ENCODE measurements at regions not wholly inside any gene's neighbourhood (a gene's known extent, or its start where the extent isn't known, plus 50 kb on each side); places are given as distances from the start of the nearest gene placed in this dataset.

DNA sequence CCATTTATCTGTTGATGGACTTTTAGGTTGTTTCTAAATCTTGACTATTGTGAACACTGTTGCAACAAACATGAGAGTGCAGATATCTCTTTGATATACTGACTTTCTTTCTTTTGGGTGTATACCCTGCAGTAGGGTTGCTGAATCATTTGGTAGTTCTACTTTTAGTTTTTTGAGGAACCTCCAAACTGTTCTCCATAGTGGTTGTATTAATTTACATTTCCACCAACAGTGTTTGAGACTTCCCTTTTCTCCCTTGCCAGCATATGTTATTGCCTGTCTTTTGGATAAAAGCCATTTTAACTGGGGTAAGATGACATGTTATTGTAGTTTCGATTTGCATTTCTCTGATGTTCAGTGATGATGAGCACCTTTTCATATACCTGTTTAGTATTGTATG lies 330.0 kb downstream of the DDX10 start:
- DNase-seq = no peak

DNA sequence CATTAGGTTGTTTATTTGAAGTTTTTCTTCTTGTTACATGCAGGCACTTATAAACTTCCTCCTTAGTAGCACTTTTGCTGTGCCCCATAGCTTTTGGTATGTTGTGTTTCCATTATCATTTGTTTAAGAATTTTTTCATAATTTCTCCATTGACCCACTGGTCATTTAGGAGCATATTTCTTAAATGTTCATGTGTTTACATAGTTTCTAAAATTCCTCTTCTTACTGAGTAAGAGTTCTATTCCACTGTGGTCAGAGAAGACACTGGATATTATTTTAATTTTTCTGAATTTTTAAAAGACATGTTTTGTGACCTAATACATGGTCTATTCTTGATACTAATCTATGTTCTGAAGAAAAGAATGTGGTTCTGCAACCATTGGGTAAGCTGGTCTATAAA lies 333.0 kb downstream of the DDX10 start:
- DNase-seq = no peak

DNA sequence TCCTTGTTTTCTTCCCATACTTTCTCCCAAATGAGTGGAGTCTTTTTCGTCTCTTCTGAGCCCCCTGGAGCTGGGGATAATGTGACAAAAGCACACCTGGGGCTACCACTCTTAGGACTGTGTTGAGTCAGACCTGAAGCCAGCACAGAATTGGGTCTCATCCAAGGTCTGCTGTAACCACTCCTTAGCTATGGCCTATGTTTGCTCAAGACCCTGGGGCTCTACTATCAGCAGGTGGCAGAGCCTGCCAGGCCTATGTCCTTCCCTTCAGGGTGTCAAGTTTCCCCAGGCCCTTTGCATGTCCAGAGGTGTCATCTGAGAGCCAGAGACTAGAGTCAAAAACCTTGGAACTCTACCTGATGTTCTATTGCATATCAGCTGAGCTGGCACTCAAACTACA lies 335.7 kb downstream of the DDX10 start:
- no peak for DNase-seq

DNA sequence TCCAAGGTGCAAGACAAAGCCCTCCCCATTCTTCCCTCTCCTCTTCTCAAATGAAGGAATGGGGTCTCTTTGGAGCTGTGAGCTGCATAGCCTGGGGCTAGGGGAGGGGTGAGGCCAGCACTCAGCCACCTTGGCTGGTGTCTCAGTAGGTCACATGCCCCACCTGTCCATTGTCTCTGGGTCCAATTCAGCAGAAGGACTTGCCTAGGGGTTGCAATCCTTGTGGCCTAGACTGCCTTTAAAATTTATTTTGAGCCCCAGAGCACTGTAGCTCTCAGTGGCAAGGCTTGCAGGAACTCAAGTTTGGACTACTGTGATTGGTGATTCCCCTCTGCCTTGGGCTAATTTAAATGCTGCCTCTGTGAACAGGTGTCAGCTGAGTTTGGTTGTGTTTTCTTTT lies 336.7 kb downstream of the DDX10 start:
- no peak for DNase-seq

DNA sequence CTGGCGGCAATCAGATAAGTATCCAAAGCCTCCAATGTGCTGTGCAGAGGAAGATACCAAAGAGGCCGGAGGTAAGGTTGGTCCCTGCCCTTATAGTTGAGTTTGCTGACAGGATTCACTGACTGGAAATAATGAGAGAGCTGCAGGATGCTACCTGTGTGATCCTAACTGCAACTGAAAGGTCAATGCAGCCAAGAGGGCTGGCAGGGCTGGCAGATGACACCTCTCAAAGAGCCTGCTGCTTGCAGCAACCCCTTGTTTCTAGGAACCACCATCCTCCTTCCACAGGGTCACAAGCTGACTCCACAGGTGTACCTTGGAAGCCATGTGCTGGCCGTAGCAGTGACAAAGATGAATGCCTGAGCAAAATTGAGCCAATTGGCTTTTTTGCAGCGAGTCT lies 348.1 kb downstream of the DDX10 start:
- no peak for DNase-seq

DNA sequence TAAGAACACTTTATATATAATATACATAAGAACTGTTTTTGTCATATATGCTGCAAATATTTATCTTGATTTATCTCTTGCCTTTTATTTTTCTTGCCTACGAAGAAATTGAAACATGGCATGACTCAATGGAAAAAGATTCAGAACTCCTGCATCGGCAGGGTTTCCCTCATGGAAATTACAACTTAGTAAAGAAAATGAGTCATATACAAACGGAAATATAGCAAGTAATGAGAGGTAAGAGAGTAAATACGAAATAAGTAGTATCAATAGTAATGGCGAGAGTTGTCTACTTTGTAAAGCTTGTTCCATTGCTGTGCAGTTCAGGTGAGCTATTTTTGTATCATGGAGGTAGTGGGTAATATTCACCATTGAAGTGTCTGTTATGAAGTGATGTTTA lies 350.4 kb downstream of the DDX10 start:
- DNase-seq = no peak

DNA sequence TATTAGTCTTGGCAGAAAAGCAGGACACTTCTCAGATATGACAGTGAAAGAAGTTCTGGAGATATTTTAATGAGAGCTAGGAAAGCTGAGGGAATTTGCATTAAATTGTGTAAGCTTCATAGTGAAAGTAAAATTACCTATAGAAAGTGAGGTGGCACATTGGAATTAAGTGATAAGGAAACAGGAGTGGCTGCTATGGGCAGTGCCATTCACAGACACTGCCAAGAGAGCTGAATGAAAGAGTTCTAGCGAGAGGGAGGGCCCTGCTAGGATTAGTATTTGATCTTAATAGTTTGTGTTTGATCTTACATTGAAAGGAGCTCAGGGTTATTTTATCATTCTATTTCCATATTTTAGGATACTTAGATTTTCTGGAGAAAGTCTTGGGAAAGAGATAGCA lies 351.9 kb downstream of the DDX10 start:
- DNase-seq = no peak

DNA sequence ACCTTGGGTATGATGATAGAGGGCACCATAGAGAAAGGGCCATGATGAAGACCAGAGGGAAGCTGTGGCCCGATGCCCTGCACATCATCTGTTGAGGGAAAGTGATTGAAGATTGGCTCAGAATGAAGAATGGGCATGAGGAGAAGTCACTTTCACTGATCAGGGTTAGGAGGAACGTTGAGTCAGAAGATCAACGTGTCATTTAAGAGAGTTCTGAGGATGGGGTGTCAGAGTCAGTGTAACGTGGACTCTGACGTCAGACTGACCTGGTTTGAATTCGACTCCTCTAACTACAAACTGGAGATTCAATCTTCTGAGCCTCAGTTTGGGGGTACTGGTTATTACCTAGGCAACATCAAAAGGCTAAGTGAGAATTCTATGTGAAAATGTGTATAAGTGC lies 352.6 kb downstream of the DDX10 start:
- no peak for DNase-seq

DNA sequence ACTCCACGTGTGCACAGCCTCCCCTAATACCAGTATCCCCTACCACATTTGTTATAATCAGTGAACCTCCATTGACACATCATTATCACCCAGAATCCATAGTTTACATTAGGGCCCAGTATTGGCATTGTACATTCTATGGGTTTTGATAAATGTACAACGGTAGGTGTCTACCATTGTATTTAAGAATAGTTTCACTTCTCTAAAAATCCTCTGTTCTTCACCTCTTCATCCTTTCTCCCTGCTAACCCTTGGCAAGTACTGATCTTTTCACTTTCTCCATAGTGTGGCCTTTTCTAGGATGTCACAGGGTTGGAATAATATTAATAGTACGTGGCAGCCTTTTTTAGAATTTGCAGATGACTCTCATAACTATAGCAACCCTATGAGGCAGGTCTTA lies 353.8 kb downstream of the DDX10 start:
- DNase-seq = no peak

DNA sequence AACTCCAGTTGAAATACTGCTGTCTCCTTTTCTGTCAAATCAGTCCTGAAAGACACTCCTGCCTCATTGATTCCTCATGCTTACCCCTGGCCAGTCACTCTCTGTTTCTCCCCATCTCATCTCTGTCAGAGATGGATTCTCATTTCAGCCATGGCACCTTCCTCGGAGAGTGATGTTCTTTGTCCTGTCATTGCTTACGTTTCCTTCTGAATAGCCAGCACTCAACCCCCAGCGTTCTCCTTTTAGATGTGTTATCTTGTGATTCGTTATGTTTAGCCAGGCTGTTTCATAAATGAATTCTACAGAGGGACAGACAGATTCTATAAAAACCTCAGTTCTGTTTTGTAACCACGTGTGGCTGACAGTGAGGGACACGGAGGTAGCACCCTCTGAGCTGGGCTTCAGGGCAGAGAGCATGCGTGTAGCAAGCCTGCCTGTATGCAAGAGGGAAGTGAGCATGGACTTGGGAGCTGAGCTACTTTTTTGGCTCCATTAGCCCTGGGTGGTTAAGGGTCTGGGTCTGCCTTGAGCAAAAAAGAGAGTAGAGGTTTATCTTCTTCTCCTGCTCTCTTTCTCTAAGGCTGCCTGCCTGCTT lies 354.6 kb downstream of the DDX10 start:
- no peak for DNase-seq

DNA sequence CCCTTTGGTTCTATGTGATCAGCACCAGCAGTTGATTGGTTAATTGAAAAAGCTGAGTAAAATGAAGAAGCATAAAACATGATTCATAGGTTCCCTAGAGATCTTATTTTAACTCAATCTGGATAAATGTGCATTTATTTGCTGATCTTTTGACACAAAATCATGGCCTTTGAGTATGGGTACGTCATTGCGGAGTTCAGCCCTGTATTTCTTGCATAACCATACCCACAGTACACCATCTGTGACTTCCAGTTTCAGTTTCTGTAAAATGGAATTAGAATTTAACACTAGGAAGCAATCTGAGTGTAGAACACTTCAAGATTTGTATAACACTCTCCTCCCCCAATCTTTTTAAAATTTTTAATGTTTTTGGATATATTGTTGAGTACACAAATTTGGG lies 358.2 kb downstream of the DDX10 start:
- DNase-seq = no peak

DNA sequence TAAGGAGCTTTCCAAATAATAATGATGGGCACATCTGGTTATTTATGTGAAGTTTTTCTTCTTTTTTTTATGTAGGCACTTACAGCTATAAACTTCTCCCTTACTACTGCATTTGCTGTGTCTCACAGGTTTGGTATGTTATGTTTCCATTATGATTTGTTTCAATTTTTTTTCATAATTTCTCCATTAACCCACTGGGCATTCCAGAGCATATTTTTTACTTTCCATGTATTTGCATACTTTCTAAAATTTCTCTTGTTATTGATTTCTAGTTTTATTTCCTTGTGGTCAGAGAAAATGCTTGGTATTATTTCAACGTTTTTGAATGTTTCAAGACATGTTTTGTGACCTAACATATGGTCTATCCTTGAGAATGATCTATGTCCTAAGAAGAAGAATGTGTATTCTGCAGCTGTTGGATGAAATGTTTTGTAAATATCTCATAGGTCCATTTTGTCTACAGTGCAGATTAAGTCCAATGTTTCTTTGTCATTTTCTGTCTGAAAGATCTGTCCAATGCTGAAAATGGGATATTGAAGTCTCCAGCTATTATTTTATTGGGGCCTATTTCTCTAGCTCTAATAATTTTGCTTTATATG lies 362.1 kb downstream of the DDX10 start:
- DNase-seq = no peak

DNA sequence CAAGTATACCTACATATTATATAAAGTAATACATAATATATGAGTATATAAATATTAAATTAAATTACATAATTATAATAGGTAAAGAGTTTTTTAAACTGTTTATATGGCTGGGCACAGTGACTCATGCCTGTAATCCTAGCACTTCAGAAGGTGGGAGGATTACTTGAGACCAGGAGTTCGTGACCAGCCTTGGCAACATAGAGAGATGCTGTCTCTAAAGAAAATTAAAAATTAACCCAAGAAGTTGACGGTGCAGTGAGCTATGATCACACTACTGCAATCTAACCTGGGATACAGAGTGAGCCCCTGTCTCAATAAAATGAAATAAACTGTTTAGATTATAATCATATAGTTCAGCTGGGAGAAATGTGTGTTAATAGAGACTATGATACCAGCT lies 363.0 kb downstream of the DDX10 start:
- no peak for DNase-seq

DNA sequence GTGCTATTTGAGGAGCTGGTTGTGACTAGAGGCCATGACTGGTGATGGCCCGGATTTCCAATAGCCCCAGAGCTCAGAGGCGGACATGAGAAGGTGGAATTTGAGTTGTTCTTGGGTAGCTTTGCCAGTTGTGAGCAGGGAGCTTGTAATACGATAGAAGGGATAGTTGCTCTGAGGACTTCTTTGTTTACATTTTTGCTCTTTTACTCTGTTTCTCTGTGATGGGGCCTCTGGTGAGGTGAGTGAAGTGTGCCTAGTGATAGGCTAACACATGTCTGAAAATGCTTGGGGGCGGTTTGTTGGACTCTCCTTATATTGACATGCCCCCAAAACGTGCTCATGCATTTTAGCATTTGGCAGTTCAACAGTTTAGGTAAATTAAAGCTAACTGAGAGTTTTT lies 365.1 kb downstream of the DDX10 start:
- DNase-seq = no peak

DNA sequence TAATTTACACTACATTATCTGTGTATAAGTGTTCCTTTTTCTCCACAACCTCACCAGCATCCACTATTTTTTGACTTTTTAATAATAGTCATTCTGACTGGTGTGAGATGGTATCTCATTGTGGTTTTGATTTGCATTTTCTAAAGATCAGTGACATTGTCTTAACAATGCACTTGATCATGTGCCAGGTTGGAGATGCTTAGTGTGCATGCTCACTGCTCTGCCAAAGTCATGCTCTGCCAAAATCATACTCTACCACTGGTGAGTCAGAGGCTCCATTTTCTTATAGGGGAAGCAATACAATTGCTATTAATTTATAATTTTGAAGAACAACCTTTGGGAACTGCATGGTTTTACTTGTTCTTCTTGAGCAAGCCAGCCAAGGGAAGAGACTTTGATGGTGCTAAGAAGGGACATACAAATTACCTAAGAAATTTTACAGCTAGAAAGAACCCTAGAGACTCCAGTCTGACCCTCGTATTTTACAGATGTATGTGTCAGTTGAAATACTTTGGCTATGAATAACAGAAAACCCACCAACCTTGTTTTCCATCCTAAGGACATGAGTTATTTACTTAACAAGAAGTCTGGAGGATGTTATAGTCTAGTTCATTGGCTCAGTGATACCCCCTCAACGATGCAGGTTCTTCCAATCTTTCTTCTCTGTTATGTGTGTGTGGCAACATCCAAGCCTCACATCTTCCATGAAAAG lies 368.9 kb downstream of the DDX10 start:
- no peak for DNase-seq

DNA sequence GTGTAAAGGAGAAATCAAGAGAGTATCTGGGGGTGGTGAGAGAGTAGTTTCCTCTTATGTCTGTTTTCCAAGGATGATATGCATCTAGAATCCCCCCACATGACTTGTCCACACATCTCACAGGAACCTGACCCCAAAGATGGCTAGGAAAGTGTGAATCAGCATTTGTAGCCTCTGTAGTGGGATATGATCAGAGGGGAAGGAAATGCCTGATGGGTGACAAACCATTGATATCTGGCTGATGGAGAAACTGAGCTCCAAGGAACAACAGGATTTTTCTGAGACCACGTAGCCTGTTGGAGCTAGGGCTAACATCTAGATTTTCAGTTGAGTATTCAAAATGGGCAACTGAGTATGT lies 369.4 kb downstream of the DDX10 start:
- no peak for DNase-seq

DNA sequence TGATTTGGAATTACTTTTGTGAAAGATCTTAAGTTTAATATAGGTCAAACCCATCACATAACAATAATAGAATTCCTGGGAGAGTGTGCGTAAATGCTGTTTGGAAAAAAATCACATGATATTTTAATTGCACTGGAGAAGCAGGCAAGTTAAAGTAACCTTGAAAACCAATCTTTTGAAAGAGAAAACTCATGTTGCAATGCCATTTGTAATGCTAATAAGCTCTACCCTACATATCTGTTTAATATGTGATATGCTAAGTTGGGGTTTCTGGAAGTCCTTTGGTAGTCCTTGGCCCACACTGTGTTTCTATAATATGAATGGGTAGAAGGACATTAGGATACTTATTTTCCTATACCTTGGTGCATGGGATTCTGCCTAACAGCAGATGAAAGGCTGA lies 370.4 kb downstream of the DDX10 start:
- DNase-seq = no peak

DNA sequence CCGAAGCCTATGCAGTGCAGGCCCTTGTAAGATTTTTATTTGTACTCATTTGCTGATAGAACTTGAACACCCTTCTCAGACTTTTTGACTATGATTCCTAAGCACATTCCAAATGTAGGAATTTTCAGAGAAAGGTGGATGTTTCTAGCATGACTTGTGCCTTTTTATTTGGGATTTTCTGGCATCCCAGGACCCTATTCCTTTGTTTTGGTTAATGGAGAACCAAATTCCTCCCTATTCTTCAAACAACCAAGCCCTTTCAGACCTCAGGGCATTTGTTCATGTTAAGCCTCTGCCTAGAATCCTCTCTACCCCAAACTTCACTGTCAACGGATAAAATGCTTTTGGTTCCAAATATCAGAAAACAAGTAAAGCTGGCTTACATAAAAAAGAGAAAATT lies 371.1 kb downstream of the DDX10 start:
- no peak for DNase-seq

DNA sequence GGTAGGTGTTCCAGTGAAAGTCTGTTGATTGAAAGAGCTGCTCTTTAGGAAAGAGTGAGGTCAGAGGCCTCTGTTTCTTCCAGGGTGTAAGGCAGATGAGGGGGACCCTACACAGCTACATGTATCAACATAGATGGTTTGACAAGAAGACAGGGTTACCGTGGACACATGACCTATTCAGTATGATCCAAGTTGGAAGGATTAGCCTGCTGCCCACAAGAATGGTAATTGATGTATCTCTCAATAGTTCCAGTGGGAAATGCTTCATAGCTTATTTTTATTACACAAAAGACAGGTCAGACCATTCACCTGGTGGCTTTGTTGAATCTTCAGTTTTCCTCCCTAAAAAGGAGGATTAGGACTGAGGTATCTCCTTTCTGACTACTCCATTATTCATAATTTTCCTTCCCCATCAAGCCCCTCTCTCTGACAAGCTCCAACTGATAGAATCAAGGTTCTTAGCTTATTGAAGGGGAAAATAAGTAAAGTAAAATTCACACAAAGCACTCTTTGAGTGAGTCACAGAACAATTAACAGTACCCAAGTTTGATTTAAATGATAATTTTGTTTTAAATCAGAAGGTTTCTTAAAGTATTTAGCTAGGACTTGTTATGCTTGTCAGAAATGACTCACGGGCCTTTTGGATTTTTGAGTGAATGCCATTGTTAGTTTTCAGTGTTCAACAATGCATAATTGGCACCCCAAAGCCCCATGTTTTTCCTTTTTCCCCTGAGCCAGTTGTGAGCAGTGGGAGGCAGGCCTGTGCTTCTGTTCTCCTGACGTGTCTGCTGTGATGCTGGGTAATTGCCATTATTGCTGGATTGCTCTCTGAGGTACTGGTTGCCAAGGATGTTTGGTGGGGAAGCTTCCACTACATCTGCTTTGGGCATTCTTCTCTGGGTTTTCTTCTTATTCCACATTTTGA lies 373.2 kb downstream of the DDX10 start:
- no peak for DNase-seq

DNA sequence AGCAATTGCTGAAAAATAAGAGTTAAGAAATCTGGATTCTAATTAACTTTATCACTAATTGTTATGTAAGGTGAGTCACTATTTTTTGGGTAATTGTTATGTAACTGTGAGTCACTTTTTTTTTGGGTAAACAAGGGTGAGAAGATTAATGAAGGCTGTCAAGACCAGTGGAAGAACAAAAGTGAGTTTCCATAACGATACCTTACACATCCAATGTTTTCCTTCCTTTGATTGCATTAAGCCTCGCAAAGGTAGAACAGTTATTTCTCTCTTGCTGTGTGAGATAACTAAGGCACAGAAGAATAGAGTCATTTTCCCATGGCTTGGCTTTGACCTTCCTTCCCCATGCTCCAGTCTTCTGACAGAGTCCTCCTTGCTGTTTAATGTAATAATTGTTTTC lies 374.7 kb downstream of the DDX10 start:
- DNase-seq = no peak

DNA sequence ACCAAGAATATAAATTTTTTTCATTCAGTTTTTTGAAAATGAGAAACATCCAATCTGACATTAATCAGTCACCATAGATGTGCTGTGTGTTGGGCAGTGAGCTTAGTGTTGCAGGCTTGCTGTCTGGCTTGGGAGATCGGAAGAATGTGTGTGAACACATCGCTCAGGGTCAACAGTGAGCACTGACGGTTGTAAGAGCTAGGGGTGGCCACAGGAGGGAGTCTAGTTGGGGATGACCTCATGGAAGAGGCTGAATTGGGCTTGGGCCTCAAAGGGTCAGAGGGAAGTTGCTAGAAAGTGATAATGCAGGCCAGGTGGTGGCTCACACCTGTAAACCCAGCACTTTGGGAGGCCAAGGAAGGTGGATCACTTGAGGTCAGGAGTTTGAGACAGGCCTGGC lies 375.4 kb downstream of the DDX10 start:
- DNase-seq = no peak

DNA sequence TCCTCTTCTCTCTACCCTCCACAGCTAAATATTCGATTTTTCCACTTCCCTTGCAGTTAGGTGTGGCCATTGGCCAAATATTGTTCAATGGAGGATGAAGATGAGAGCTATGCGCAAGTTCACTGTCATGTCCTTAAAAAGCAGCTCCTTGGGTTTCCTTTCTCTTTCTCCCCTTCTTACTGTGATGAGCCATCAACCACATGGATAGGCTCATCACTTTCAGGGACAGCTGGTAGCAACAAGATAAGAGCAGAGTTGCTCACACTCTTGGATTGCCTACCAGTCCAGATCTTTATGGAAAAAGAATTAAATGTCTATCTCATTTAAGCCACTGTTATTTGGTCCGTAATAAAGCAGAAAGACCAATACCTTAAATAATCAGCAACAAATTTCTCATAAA lies 377.0 kb downstream of the DDX10 start:
- no peak for DNase-seq

DNA sequence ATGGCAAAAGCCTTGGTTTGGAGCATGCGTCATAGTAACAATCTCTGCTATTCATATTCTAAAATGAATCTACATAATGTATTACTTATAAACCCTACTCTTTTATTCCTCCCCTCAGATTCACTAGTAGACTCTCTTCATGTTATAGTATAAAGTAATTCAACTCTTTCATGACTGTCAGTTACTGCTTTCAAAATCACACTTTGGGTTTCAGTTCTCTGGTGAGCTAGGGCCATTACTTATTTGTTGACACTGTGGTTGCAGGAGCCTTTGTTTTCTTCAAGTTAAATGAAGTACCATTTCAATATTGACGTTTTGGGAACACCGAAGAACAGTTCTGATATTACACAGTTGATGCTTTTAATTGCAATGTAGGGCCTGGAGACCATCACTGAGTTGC lies 378.4 kb downstream of the DDX10 start:
- no peak for DNase-seq
